ENCODE measurements at regions not wholly inside any gene's neighbourhood (a gene's known extent, or its start where the extent isn't known, plus 50 kb on each side); places are given as distances from the start of the nearest gene placed in this dataset.

GRCh38 chrX:22392133-22392948 lies 119.6 kb downstream of the CBLL2 start:
- no peak overlapping the region for H3K27ac ChIP-seq (ENCODE audit: low read depth, low read length, severe bottlenecking)
- H3K9me3 ChIP-seq (ENCODE audit: control insufficient read depth, low read length) = no peaks in the 10 kb centered on the region
- H3K4me1 ChIP-seq (ENCODE audit: control insufficient read depth, insufficient read depth, low read length, poor library complexity, severe bottlenecking) = peaks cover 12% of the 10 kb centered on the region
- 87 to 100% methylated on average over 3 of the region's 10 CpGs for WGBS, 2 experiments (ENCODE audit: insufficient coverage in 2 of 2)
- no peaks in the 10 kb centered on the region for H3K36me3 ChIP-seq (ENCODE audit: control insufficient read depth, insufficient read depth, low read length)
- H3K4me3 ChIP-seq (ENCODE audit: extremely low read depth, insufficient read depth, low read length, poor library complexity, severe bottlenecking) = no peak overlapping the region

- Histone ChIP-seq H3K4me1 (ENCODE audit: control insufficient read depth, insufficient read depth, low read length, poor library complexity, severe bottlenecking) (peaks cover 4% of the 10 kb centered on the region), H3K4me3 (ENCODE audit: extremely low read depth, insufficient read depth, low read length, poor library complexity, severe bottlenecking) (no peak overlapping the region), H3K27ac (ENCODE audit: low read depth, low read length, severe bottlenecking) (no peak overlapping the region), H3K9me3 (ENCODE audit: control insufficient read depth, low read length) (no peaks in the 10 kb centered on the region), H3K36me3 (ENCODE audit: control insufficient read depth, insufficient read depth, low read length) (no peaks in the 10 kb centered on the region)
- no CpG with 5 or more reads among the region's 4 CpGs for WGBS, 2 experiments (ENCODE audit: insufficient coverage in 2 of 2)
These were observed 122.7 kb downstream of the CBLL2 start for GRCh38 chrX:22395372-22395771.

GRCh38 chrX:22396408-22396807 lies 123.7 kb downstream of the CBLL2 start:
- Histone ChIP-seq H3K4me1 (ENCODE audit: control insufficient read depth, insufficient read depth, low read length, poor library complexity, severe bottlenecking) (peaks cover 4% of the 10 kb centered on the region), H3K4me3 (ENCODE audit: extremely low read depth, insufficient read depth, low read length, poor library complexity, severe bottlenecking) (no peak overlapping the region), H3K27ac (ENCODE audit: low read depth, low read length, severe bottlenecking) (no peak overlapping the region), H3K36me3 (ENCODE audit: control insufficient read depth, insufficient read depth, low read length) (no peaks in the 10 kb centered on the region), H3K9me3 (ENCODE audit: control insufficient read depth, low read length) (no peaks in the 10 kb centered on the region)
- WGBS, 2 experiments (ENCODE audit: insufficient coverage in 2 of 2) = 100% methylated on average over 1 of the region's 2 CpGs

GRCh38 chrX:22397566-22397965 lies 124.9 kb downstream of the CBLL2 start:
- WGBS, 2 experiments (ENCODE audit: insufficient coverage in 2 of 2) = no CpG with 5 or more reads among the region's 1 CpG
- Histone ChIP-seq H3K4me3 (ENCODE audit: extremely low read depth, insufficient read depth, low read length, poor library complexity, severe bottlenecking) (no peak overlapping the region), H3K27ac (ENCODE audit: low read depth, low read length, severe bottlenecking) (no peak overlapping the region), H3K4me1 (ENCODE audit: control insufficient read depth, insufficient read depth, low read length, poor library complexity, severe bottlenecking) (no peaks in the 10 kb centered on the region), H3K9me3 (ENCODE audit: control insufficient read depth, low read length) (no peaks in the 10 kb centered on the region), H3K36me3 (ENCODE audit: control insufficient read depth, insufficient read depth, low read length) (no peaks in the 10 kb centered on the region)

GRCh38 chrX:22399437-22400192 lies 126.9 kb downstream of the CBLL2 start:
- H3K4me3 ChIP-seq (ENCODE audit: extremely low read depth, insufficient read depth, low read length, poor library complexity, severe bottlenecking) = no peak overlapping the region
- no peak overlapping the region for H3K27ac ChIP-seq (ENCODE audit: low read depth, low read length, severe bottlenecking)
- no peaks in the 10 kb centered on the region for H3K36me3 ChIP-seq (ENCODE audit: control insufficient read depth, insufficient read depth, low read length)
- H3K9me3 ChIP-seq (ENCODE audit: control insufficient read depth, low read length) = no peaks in the 10 kb centered on the region
- H3K4me1 ChIP-seq (ENCODE audit: control insufficient read depth, insufficient read depth, low read length, poor library complexity, severe bottlenecking) = no peaks in the 10 kb centered on the region
- WGBS, 2 experiments (ENCODE audit: insufficient coverage in 2 of 2) = 100% methylated on average over 1 of the region's 4 CpGs; no CpG with 5 or more reads in 1 of the 2 experiments

- no CpG with 5 or more reads among the region's 3 CpGs for WGBS, 2 experiments (ENCODE audit: insufficient coverage in 2 of 2)
- Histone ChIP-seq H3K4me1 (ENCODE audit: control insufficient read depth, insufficient read depth, low read length, poor library complexity, severe bottlenecking) (no peaks in the 10 kb centered on the region), H3K36me3 (ENCODE audit: control insufficient read depth, insufficient read depth, low read length) (no peaks in the 10 kb centered on the region)
These were observed 131.6 kb downstream of the CBLL2 start for GRCh38 chrX:22404297-22404696.

GRCh38 chrX:22406201-22406737 lies 133.6 kb downstream of the CBLL2 start:
- Histone ChIP-seq H3K27ac (ENCODE audit: low read depth, low read length, severe bottlenecking) (no peak overlapping the region), H3K4me1 (ENCODE audit: control insufficient read depth, insufficient read depth, low read length, poor library complexity, severe bottlenecking) (no peaks in the 10 kb centered on the region), H3K4me3 (ENCODE audit: extremely low read depth, insufficient read depth, low read length, poor library complexity, severe bottlenecking) (no peak overlapping the region), H3K36me3 (ENCODE audit: control insufficient read depth, insufficient read depth, low read length) (no peaks in the 10 kb centered on the region), H3K9me3 (ENCODE audit: control insufficient read depth, low read length) (no peaks in the 10 kb centered on the region)
- 92 to 96% methylated on average over 2 to 4 of the region's 5 CpGs for WGBS, 2 experiments (ENCODE audit: insufficient coverage in 2 of 2)

More at GRCh38 chrX:22404297-22404696, 131.6 kb downstream of the CBLL2 start:
- Histone ChIP-seq H3K9me3 (ENCODE audit: control insufficient read depth, low read length) (no peaks in the 10 kb centered on the region), H3K27ac (ENCODE audit: low read depth, low read length, severe bottlenecking) (no peak overlapping the region), H3K4me3 (ENCODE audit: extremely low read depth, insufficient read depth, low read length, poor library complexity, severe bottlenecking) (no peak overlapping the region)

GRCh38 chrX:22409418-22409817 lies 136.7 kb downstream of the CBLL2 start:
- Histone ChIP-seq H3K9me3 (ENCODE audit: control insufficient read depth, low read length) (no peaks in the 10 kb centered on the region), H3K36me3 (ENCODE audit: control insufficient read depth, insufficient read depth, low read length) (no peaks in the 10 kb centered on the region), H3K4me1 (ENCODE audit: control insufficient read depth, insufficient read depth, low read length, poor library complexity, severe bottlenecking) (no peaks in the 10 kb centered on the region), H3K27ac (ENCODE audit: low read depth, low read length, severe bottlenecking) (no peak overlapping the region), H3K4me3 (ENCODE audit: extremely low read depth, insufficient read depth, low read length, poor library complexity, severe bottlenecking) (no peak overlapping the region)
- WGBS, 2 experiments (ENCODE audit: insufficient coverage in 2 of 2) = no CpG with 5 or more reads among the region's 1 CpG

GRCh38 chrX:22424122-22424915 lies 151.6 kb downstream of the CBLL2 start:
- H3K27ac ChIP-seq (ENCODE audit: low read depth, low read length, severe bottlenecking) = no peak overlapping the region
- H3K4me3 ChIP-seq (ENCODE audit: extremely low read depth, insufficient read depth, low read length, poor library complexity, severe bottlenecking) = no peak overlapping the region
- WGBS, 2 experiments (ENCODE audit: insufficient coverage in 2 of 2) = no CpG with 5 or more reads among the region's 2 CpGs
- no peaks in the 10 kb centered on the region for H3K9me3 ChIP-seq (ENCODE audit: control insufficient read depth, low read length)
- no peaks in the 10 kb centered on the region for H3K36me3 ChIP-seq (ENCODE audit: control insufficient read depth, insufficient read depth, low read length)
- no peaks in the 10 kb centered on the region for H3K4me1 ChIP-seq (ENCODE audit: control insufficient read depth, insufficient read depth, low read length, poor library complexity, severe bottlenecking)

GRCh38 chrX:22424919-22425318 lies 152.2 kb downstream of the CBLL2 start:
- no CpG with 5 or more reads among the region's 1 CpG for WGBS, 2 experiments (ENCODE audit: insufficient coverage in 2 of 2)
- H3K9me3 ChIP-seq (ENCODE audit: control insufficient read depth, low read length) = no peaks in the 10 kb centered on the region
- no peaks in the 10 kb centered on the region for H3K4me1 ChIP-seq (ENCODE audit: control insufficient read depth, insufficient read depth, low read length, poor library complexity, severe bottlenecking)
- H3K36me3 ChIP-seq (ENCODE audit: control insufficient read depth, insufficient read depth, low read length) = no peaks in the 10 kb centered on the region
- no peak overlapping the region for H3K4me3 ChIP-seq (ENCODE audit: extremely low read depth, insufficient read depth, low read length, poor library complexity, severe bottlenecking)
- no peak overlapping the region for H3K27ac ChIP-seq (ENCODE audit: low read depth, low read length, severe bottlenecking)

Data from mesodermal cell (in vitro differentiated cells).